ENCODE measurements at regions not wholly inside any gene's neighbourhood (a gene's known extent, or its start where the extent isn't known, plus 50 kb on each side); places are given as distances from the start of the nearest gene placed in this dataset.
"Not testable (repeated sequence)": the region's sequence is repeated elsewhere in the genome, so short reads cannot be mapped to it uniquely, and the experiment has no call there.

DNA sequence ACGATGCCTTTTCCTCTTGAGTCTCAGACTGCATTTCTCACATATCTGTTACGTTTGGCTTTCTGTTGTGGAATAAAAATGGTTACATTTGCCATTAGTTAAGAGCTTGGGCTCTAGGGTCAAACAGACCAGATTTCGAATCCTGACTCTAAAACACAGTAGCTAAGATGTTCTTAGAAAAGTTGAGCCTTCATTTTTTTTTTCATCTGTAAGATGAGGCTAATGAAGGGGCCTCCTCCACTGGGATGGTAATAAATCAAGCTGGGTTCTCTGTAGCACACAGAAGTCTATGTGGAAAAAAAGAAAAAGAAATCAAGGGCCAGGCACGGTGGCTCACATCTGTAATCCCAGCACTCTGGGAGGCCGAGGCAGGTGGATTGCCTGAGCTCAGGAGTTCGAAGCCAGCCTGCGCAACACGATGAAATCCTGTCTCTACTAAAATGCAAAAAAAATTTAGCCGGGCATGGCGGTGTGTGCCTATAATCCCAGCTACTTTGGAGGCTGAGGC is 49.9 kb upstream of the CAPRIN1 start:
- ChIA-PET POLR2A (interaction anchor here (0.6 kb wide), 1 partner anchor 69 kb away, joined by 3 read pairs; no protein-coding TSS in a partner anchor), CTCF (no interaction called here)

GRCh38 chr11:33999393-33999792 is 52.1 kb upstream of the CAPRIN1 start:
- POLR2A ChIA-PET = no interaction called here
- CTCF ChIA-PET = interaction anchor here (0.7 kb wide), 1 partner anchor 124 kb away, joined by 3 read pairs; no protein-coding TSS in a partner anchor

GRCh38 chr11:33997584-33998251 is 53.8 kb upstream of the CAPRIN1 start:
- ChIA-PET POLR2A (no interaction called here), CTCF (interaction anchor here (1.0 to 2.2 kb wide), 6 partner anchors 10 to 363 kb away, joined by 3 to 14 read pairs (median 4); partner anchors contain the start of gene CAPRIN1)

DNA sequence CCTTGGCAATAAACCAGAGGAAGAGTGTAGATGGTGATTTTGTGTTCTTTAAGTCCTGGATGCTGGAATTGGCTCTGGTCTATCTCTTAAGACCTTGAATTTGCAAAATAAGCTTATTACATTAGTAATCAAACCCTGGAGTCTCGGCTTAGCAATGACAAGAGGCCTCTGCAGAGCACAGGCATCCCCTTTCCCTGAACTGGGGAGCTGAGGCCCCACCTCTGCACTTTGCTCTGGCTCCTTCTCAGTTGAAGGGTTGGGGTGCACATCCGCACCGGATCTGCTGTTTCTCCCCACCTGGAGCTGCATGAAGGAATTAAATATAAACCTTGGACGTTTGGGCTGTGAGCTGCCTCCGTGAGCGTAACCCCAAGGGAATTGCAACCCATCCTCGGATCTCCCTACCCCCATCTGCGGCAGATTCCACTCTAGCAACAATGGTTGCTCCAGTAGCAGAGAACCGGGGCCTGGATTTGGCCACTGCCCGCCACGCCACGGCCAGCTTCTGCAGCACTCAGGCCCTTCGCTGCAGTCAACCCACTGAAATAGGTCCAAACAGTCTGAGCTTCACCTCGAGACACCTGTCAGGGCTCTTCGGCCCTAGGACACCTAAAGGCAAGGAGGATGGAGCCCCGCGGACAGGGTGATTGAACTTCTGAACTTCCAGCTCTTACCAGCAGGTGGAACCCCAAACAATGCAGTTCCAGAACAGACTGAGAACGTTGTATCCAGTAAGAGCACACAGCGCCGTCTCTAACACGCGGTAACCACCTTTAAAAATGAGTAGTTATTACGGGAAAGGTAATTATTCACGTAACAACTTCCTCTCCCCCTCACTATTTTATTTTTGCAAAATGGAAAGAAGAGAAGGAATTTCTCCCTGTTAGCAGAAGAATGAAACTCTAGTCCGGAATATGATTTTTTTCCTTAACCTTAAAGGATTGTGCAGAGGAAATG is 54.8 kb upstream of the CAPRIN1 start:
- POLR2A ChIA-PET = no interaction called here

GRCh38 chr11:33994937-33995336 is 56.6 kb upstream of the CAPRIN1 start:
- ChIA-PET CTCF (interaction anchor here (0.7 kb wide), 1 partner anchor 179 kb away, joined by 3 read pairs; no protein-coding TSS in a partner anchor), POLR2A (no interaction called here)

More for the DNA sequence above, 54.8 kb upstream of the CAPRIN1 start:
- CTCF ChIA-PET = interaction anchor here (0.8 to 2.2 kb wide), 12 partner anchors 9 to 366 kb away, joined by 3 to 14 read pairs (median 3); partner anchors contain the start of genes CAPRIN1 and NAT10

DNA sequence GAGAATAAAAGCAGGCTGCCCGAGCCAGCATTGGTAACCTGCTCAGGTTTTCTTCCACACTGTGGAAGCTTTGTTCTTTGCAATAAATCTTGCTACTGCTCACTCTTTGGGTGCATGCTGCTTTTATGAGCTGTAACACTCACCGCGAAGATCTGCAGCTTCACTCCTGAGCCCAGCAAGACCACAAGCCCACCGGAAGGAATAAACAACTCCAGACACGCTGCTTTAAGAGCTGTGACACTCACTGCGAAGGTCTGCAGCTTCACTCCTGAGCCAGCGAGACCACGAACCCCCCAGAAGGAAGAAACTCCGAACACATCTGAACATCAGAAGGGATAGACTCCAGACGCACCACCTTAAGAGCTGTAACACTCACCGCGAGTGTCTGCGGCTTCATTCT is 60.4 kb upstream of the CAPRIN1 start:
- CTCF ChIA-PET = interaction anchor here (0.8 kb wide), 1 partner anchor 60 kb away, joined by 5 read pairs; the partner anchor contains the start of gene CAPRIN1
- POLR2A ChIA-PET = not testable (repeated sequence)

DNA sequence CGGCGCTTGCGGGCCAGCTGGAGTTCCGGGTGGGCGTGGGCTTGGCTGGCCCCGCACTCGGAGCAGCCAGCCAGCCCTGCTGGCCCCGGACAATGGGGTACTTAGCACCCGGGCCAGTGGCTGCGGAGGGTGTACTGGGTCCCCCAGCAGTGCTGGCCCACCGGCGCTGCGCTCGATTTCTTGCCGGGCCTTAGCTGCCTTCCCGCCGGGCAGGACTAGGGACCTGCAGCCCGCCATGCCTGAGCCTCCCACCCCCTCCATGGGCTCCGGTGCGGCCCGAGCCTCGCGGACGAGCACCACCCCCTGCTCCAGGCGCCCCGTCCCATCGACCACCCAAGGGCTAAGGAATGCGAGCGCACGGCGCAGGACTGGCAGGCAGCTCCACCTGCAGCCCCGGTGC is 61.4 kb upstream of the CAPRIN1 start:
- CTCF ChIA-PET, POLR2A ChIA-PET: not testable (repeated sequence)

DNA sequence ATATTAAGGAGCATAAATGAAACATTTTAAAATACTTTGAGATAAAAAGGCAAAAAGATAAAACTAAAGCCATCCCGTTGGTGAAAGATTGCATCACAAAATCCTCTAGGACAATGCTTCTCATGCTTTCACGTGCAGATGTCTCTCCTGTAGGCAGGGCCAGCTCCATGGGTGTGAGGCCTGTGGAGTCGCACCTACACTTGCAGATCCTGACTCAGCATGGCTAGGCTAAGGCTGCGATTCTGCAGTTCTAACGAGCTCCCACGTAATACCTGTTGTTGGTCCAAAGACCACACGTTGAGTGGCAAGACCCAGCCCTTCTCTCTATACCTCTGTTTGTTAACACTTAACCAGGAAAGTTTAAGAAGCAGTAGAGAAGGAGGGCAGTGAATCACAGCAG is 62.1 kb upstream of the CAPRIN1 start:
- CTCF ChIA-PET = interaction anchor here (1.0 to 3.1 kb wide), 2 partner anchors 132 to 255 kb away, joined by 3 to 23 read pairs; no protein-coding TSS in a partner anchor
- POLR2A ChIA-PET = no interaction called here

DNA sequence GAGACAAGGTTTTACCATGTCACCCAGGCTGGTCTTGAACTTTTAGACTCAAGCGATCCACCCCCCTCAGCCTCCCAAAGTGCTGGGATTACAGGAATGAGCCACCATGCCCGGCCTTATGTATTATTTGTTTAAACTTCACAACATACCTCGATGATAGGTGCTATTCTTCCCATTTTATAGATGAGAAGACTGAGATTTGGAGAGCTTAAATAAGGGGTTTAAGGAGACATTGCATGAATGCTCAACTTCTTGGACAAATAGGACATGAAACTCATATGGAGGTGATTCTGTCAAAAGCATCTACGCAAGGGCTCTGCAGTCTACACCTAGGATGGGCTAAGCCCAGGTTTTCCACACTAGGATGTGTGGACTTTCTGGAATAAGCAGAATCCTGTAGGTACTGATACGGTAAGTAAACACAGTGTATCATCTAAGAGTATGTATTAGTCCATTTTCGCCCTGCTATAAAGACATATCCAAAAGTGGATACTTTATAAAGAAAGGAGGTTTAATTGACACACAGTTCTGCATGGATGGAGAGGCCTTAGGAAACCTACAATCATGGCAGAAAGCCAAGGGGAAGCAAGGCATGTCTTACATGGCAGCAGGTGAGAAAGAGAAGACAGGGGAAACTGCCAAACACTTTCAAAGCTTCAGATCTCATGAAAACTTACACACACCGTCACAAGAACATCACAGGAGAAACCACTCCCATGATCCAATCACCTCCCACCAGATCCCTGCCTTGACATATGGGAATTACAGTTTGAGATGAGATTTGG is 62.8 kb upstream of the CAPRIN1 start:
- POLR2A ChIA-PET = no interaction called here
- CTCF ChIA-PET = interaction anchor here (1.0 to 3.1 kb wide), 10 partner anchors 8 to 460 kb away, joined by 3 to 23 read pairs (median 4); no protein-coding TSS in a partner anchor

DNA sequence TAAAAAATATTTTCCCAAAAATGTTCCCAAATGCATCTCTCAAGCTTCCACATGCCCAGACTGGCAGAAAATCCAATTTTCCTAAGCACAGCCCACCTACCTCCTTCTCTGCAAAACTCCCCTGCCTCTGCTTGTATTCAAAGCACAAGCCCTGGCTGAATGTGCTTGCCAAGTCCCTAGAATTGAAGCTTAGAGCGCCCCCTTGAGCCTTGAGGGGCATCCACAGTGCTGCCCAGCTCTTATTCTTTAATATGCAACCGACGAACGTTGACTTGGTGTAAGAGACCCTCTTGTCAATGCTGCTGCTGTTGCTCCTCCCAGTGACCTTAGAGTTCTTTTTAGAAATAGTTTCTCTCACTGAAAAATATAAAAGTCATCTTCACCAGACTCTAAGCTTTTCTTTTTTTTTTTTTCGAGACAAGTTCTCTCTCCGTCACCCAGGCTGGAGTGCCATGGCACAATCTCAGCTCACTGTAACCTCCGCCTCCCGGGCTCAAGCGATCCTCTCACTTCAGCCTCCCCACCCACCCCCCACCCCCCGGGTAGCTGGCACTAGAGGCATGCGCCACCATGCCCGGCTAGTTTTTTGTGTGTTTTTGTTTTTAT is 63.5 kb upstream of the CAPRIN1 start:
- CTCF ChIA-PET = interaction anchor here (0.6 to 3.1 kb wide), 14 partner anchors 8 to 460 kb away, joined by 3 to 23 read pairs (median 4); no protein-coding TSS in a partner anchor
- POLR2A ChIA-PET = interaction anchor here (0.5 to 0.7 kb wide), 2 partner anchors 28 to 206 kb away, joined by 5 read pairs; no protein-coding TSS in a partner anchor

DNA sequence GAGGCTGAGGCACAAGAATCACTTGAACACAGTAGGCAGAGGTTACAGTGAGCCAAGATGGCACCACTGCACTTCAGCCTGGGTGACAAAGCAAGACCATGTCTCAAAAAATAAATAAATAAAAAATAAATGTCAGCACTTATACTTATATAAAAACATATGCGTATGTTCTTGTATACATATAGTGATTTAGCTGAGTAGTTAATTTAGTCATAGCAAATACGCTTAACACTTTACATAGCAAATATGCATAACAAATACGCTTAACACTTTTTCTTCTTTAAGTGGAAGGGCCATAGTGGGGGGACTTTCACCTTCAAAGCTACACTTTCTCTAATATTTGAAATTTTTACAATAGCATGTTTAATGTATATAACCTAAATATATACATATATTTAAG is 64.0 kb upstream of the CAPRIN1 start:
- POLR2A ChIA-PET = interaction anchor here (0.5 to 0.7 kb wide), 2 partner anchors 27 to 206 kb away, joined by 5 read pairs; no protein-coding TSS in a partner anchor
- CTCF ChIA-PET = interaction anchor here (0.6 to 3.1 kb wide), 15 partner anchors 8 to 461 kb away, joined by 3 to 23 read pairs (median 4); no protein-coding TSS in a partner anchor

DNA sequence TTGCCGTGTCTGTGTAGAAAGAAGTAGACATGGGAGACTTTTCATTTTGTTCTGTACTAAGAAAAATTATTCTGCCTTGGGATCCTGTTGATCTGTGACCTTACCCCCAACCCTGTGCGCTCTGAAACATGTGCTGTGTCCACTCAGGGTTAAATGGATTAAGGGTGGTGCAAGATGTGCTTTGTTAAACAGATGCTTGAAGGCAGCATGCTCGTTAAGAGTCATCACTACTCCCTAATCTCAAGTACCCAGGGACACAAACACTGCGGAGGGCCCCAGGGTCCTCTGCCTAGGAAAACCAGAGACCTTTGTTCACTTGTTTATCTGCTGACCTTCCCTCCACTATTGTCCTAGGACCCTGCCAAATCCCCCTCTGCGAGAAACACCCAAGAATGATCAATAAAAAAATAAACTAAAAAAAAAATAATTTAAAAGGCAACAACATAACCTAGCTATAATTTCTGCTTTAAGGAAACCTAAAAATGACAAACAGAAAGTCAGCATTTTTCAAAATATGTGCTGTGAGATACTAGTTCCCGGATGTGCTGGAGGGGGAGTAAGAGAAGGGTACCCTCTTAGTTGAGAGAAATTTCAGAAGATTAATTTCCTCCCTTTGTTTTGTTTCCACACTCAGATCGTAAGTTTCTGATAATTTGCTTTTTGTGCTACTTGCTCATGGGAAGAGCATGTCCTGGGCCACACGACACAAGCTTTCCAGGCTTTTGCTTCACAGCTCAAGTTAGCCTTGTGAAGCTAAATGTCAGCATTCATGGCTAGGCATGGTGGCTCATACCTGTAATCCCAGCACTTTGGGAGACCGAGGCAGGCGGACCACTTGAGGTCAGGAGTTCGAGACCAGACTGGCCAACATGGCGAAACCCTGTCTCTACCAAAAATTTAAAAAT is 64.7 kb upstream of the CAPRIN1 start:
- POLR2A ChIA-PET = not testable (repeated sequence)
- CTCF ChIA-PET = interaction anchor here (0.6 to 3.1 kb wide), 10 partner anchors 10 to 462 kb away, joined by 3 to 23 read pairs (median 4); no protein-coding TSS in a partner anchor

- ChIA-PET POLR2A (no interaction called here), CTCF (interaction anchor here (0.6 kb wide), 1 partner anchor 1465 kb away, joined by 3 read pairs; no protein-coding TSS in a partner anchor)
Observed at GRCh38 chr11:33984682-33985389, 66.7 kb upstream of the CAPRIN1 start.

DNA sequence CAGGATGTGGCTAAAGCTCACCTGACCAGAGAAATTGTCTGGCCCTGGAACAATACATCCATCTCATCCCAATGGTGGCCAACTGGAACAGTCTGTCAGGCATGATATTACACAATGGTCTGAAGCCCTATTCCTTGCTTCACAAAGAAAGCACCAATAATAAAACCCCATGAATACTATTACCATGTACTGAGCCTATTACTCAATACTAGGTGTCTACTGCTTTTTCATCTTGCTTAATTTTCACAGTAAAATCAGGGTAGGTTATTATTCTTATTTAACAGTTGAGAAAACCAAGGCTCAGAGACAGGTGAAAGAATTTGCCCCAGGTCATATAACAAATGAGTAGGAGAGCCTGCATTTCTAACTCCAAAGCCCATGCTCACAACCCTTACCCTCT is 68.9 kb upstream of the CAPRIN1 start:
- POLR2A ChIA-PET = no interaction called here

GRCh38 chr11:33980897-33981296 is 70.6 kb upstream of the CAPRIN1 start:
- ChIA-PET POLR2A (no interaction called here), CTCF (interaction anchor here (1.5 kb wide), 1 partner anchor 123 kb away, joined by 3 read pairs; no protein-coding TSS in a partner anchor)

More for the DNA sequence above, 68.9 kb upstream of the CAPRIN1 start:
- CTCF ChIA-PET = interaction anchor here (0.9 kb wide), 1 partner anchor 40 kb away, joined by 6 read pairs; no protein-coding TSS in a partner anchor

- ChIA-PET POLR2A (no interaction called here), CTCF (no interaction called here)
Observed at GRCh38 chr11:33978376-33978775, 73.2 kb upstream of the CAPRIN1 start.

DNA sequence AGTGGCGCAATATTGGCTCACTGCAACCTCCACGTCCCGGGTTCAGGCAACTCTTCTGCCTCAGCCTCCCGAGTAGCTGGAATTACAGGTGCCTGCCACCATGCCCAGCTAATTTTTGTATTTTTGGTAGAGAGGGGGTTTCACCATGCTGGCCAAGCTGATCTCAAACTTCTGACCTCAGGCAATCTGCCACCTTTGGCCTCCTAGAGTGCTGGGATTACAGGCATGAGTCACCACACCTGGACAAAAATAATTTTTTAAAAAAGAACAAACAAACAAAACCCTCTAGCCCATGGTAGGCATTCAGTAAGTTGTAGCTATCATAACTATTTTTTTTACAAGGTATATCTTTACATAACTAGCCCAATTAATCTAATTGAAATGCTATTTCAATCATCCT is 73.9 kb upstream of the CAPRIN1 start:
- ChIA-PET CTCF (no interaction called here), POLR2A (no interaction called here)

All from activated CD8-positive, alpha-beta memory T cell treated with anti-CD3 and anti-CD28 coated beads for 36 hours (primary cell).